ENCODE measurements at regions not wholly inside any gene's neighbourhood (a gene's known extent, or its start where the extent isn't known, plus 50 kb on each side); places are given as distances from the start of the nearest gene placed in this dataset.

DNA sequence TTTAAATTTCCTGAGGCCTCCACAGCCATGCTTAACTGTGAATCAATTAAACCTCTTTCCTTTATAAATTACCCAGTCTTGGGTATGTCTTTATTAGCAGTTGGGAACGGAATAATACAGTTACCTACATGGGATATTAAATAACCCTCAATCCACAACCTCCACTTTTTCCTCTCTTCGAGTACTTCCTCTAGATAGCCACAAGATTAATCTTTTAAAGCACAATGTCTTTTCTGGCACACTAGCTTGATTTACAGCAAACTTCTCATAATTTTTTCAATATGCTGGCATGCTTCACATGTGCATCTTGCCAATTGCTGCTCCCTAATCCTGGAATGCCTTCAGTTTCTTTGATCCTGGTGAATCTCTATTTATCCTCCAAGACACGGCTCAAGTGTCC lies 92.2 kb downstream of the P2RY1 start:
- TF ChIP-seq, protein P1, sequence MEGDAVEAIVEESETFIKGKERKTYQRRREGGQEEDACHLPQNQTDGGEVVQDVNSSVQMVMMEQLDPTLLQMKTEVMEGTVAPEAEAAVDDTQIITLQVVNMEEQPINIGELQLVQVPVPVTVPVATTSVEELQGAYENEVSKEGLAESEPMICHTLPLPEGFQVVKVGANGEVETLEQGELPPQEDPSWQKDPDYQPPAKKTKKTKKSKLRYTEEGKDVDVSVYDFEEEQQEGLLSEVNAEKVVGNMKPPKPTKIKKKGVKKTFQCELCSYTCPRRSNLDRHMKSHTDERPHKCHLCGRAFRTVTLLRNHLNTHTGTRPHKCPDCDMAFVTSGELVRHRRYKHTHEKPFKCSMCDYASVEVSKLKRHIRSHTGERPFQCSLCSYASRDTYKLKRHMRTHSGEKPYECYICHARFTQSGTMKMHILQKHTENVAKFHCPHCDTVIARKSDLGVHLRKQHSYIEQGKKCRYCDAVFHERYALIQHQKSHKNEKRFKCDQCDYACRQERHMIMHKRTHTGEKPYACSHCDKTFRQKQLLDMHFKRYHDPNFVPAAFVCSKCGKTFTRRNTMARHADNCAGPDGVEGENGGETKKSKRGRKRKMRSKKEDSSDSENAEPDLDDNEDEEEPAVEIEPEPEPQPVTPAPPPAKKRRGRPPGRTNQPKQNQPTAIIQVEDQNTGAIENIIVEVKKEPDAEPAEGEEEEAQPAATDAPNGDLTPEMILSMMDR (conservative IDR thresholded peaks at IDR 0.05; ENCODE audit: low read length), result no peak
- no peak for TF ChIP-seq EZH2phosphoT487 (IDR thresholded peaks at IDR 0.05; ENCODE audit: borderline replicate concordance, low read depth, low read length)

Measured in OCI-LY7 (cell line).